ENCODE measurements at regions not wholly inside any gene's neighbourhood (a gene's known extent, or its start where the extent isn't known, plus 50 kb on each side); places are given as distances from the start of the nearest gene placed in this dataset.

GRCh38 chr9:80085668-80086067 lies 513.9 kb downstream of the TLE4 start:
- TF ChIP-seq CTCF (IDR thresholded peaks at IDR 0.05; ENCODE audit: low read length) (no peak), EZH2 (optimal IDR thresholded peaks at IDR 0.05; ENCODE audit: low read depth, low read length) (no peak), EZH2phosphoT487 (IDR thresholded peaks at IDR 0.05; ENCODE audit: low read length) (no peak)
